Suprapubic skin (tissue), 4 donors: ENCODE measurements at regions not wholly inside any gene's neighbourhood (a gene's known extent, or its start where the extent isn't known, plus 50 kb on each side); places are given as distances from the start of the nearest gene placed in this dataset.

Experiments
- CTCF ChIP-seq, 2 donors: fragments of 200-600 bp in 1 of 2; fragments of 450-650 bp in 1 of 2; sonication (generic) in 1 of 2; IDR thresholded peaks; one replicate each; pipeline ENCODE4 v1.5.1; 2016 to 2019; ENCODE audit warnings: antibody characterized with exemption in 2 of 2, mild to moderate bottlenecking in 1 of 2, moderate library complexity in 1 of 2
- EP300 ChIP-seq: sonication (generic); formaldehyde crosslinking; IDR thresholded peaks from one replicate; pipeline ENCODE4 v1.6.1; 2017; ENCODE audit warnings: antibody characterized with exemption
- POLR2A ChIP-seq, 2 donors: fragments of 450-650 bp; IDR thresholded peaks; one replicate each; pipeline ENCODE4 v1.6.1; 2017; ENCODE audit warnings: antibody characterized with exemption in 2 of 2, mild to moderate bottlenecking in 2 of 2, moderate library complexity in 2 of 2
- POLR2AphosphoS5 ChIP-seq, 3 donors: sonication (generic); formaldehyde crosslinking; IDR thresholded peaks; one replicate each; pipeline ENCODE4 v1.6.1; 2017; ENCODE audit warnings: antibody characterized with exemption in 3 of 3

- no peak for TF ChIP-seq CTCF (IDR thresholded peaks at IDR 0.05)
- no peak for TF ChIP-seq POLR2AphosphoS5 (IDR thresholded peaks at IDR 0.05)
- TF ChIP-seq POLR2A (IDR thresholded peaks at IDR 0.05), result no peak
- TF ChIP-seq EP300, result no peak
These were observed 532.7 kb upstream of the FAT3 start for GRCh38 chr11:91691872-91692271.
